ENCODE measurements at regions not wholly inside any gene's neighbourhood (a gene's known extent, or its start where the extent isn't known, plus 50 kb on each side); places are given as distances from the start of the nearest gene placed in this dataset.

GRCh38 chr17:59505610-59506276 lies 59.7 kb upstream of the DHX40 start:
- no peak overlapping the region for H3K27ac ChIP-seq (ENCODE audit: low read depth in 2 of 2, low read length in 2 of 2)
- H3K36me3 ChIP-seq (ENCODE audit: control insufficient read depth in 2 of 2, insufficient read depth in 2 of 2, low read length in 2 of 2) = no peaks in the 10 kb centered on the region
- no peaks in the 10 kb centered on the region for H3K27me3 ChIP-seq (ENCODE audit: control insufficient read depth in 2 of 2, insufficient read depth in 2 of 2, low read length in 2 of 2)

GRCh38 chr17:59506894-59507726 lies 58.3 kb upstream of the DHX40 start:
- Histone ChIP-seq H3K9ac (ENCODE audit: low read depth in 1 of 2, low read length in 2 of 2) (no peak overlapping the region), H3K4me1 (ENCODE audit: control insufficient read depth in 2 of 2, insufficient read depth in 2 of 2, low read length in 2 of 2) (peaks cover 0 to 5% of the 10 kb centered on the region in 2 donors), H3K4me3 (ENCODE audit: low read length in 2 of 2) (no peak overlapping the region), H3K27ac (ENCODE audit: low read depth in 2 of 2, low read length in 2 of 2) (no peak overlapping the region), H3K9me3 (ENCODE audit: control insufficient read depth in 2 of 2, low read length in 2 of 2) (no peaks in the 10 kb centered on the region), H3K27me3 (ENCODE audit: control insufficient read depth in 2 of 2, insufficient read depth in 2 of 2, low read length in 2 of 2) (no peaks in the 10 kb centered on the region), H3K36me3 (ENCODE audit: control insufficient read depth in 2 of 2, insufficient read depth in 2 of 2, low read length in 2 of 2) (no peaks in the 10 kb centered on the region)

More at GRCh38 chr17:59505610-59506276, 59.7 kb upstream of the DHX40 start:
- no peaks in the 10 kb centered on the region for H3K9me3 ChIP-seq (ENCODE audit: control insufficient read depth in 2 of 2, low read length in 2 of 2)
- H3K9ac ChIP-seq (ENCODE audit: low read depth in 1 of 2, low read length in 2 of 2) = no peak overlapping the region
- H3K4me3 ChIP-seq (ENCODE audit: low read length in 2 of 2) = no peak overlapping the region
- peaks cover 0 to 5% of the 10 kb centered on the region in 2 donors for H3K4me1 ChIP-seq (ENCODE audit: control insufficient read depth in 2 of 2, insufficient read depth in 2 of 2, low read length in 2 of 2)

GRCh38 chr17:59508999-59509625 lies 56.3 kb upstream of the DHX40 start:
- Histone ChIP-seq H3K4me3 (ENCODE audit: low read length in 2 of 2) (no peak overlapping the region), H3K9ac (ENCODE audit: low read depth in 1 of 2, low read length in 2 of 2) (no peak overlapping the region), H3K27ac (ENCODE audit: low read depth in 2 of 2, low read length in 2 of 2) (no peak overlapping the region), H3K27me3 (ENCODE audit: control insufficient read depth in 2 of 2, insufficient read depth in 2 of 2, low read length in 2 of 2) (no peaks in the 10 kb centered on the region), H3K9me3 (ENCODE audit: control insufficient read depth in 2 of 2, low read length in 2 of 2) (no peaks in the 10 kb centered on the region), H3K4me1 (ENCODE audit: control insufficient read depth in 2 of 2, insufficient read depth in 2 of 2, low read length in 2 of 2) (peaks cover 0 to 5% of the 10 kb centered on the region in 2 donors), H3K36me3 (ENCODE audit: control insufficient read depth in 2 of 2, insufficient read depth in 2 of 2, low read length in 2 of 2) (no peaks in the 10 kb centered on the region)

- Histone ChIP-seq H3K27me3 (ENCODE audit: control insufficient read depth in 2 of 2, insufficient read depth in 2 of 2, low read length in 2 of 2) (no peaks in the 10 kb centered on the region), H3K9me3 (ENCODE audit: control insufficient read depth in 2 of 2, low read length in 2 of 2) (no peaks in the 10 kb centered on the region), H3K4me1 (ENCODE audit: control insufficient read depth in 2 of 2, insufficient read depth in 2 of 2, low read length in 2 of 2) (peaks cover 0 to 5% of the 10 kb centered on the region in 2 donors), H3K9ac (ENCODE audit: low read depth in 1 of 2, low read length in 2 of 2) (no peak overlapping the region), H3K4me3 (ENCODE audit: low read length in 2 of 2) (no peak overlapping the region), H3K36me3 (ENCODE audit: control insufficient read depth in 2 of 2, insufficient read depth in 2 of 2, low read length in 2 of 2) (no peaks in the 10 kb centered on the region), H3K27ac (ENCODE audit: low read depth in 2 of 2, low read length in 2 of 2) (no peak overlapping the region)
Measured at GRCh38 chr17:59510611-59511010, 54.8 kb upstream of the DHX40 start.

GRCh38 chr17:59511726-59512125 lies 53.7 kb upstream of the DHX40 start:
- Histone ChIP-seq H3K36me3 (ENCODE audit: control insufficient read depth in 2 of 2, insufficient read depth in 2 of 2, low read length in 2 of 2) (no peaks in the 10 kb centered on the region), H3K27ac (ENCODE audit: low read depth in 2 of 2, low read length in 2 of 2) (no peak overlapping the region), H3K9me3 (ENCODE audit: control insufficient read depth in 2 of 2, low read length in 2 of 2) (no peaks in the 10 kb centered on the region), H3K4me3 (ENCODE audit: low read length in 2 of 2) (no peak overlapping the region), H3K27me3 (ENCODE audit: control insufficient read depth in 2 of 2, insufficient read depth in 2 of 2, low read length in 2 of 2) (no peaks in the 10 kb centered on the region), H3K4me1 (ENCODE audit: control insufficient read depth in 2 of 2, insufficient read depth in 2 of 2, low read length in 2 of 2) (peaks cover 0 to 5% of the 10 kb centered on the region in 2 donors), H3K9ac (ENCODE audit: low read depth in 1 of 2, low read length in 2 of 2) (no peak overlapping the region)

- no peak overlapping the region for H3K4me3 ChIP-seq (ENCODE audit: low read length in 2 of 2)
- no peaks in the 10 kb centered on the region for H3K4me1 ChIP-seq (ENCODE audit: control insufficient read depth in 2 of 2, insufficient read depth in 2 of 2, low read length in 2 of 2)
- no peak overlapping the region for H3K9ac ChIP-seq (ENCODE audit: low read depth in 1 of 2, low read length in 2 of 2)
- H3K27me3 ChIP-seq (ENCODE audit: control insufficient read depth in 2 of 2, insufficient read depth in 2 of 2, low read length in 2 of 2) = no peaks in the 10 kb centered on the region
- H3K36me3 ChIP-seq (ENCODE audit: control insufficient read depth in 2 of 2, insufficient read depth in 2 of 2, low read length in 2 of 2) = no peaks in the 10 kb centered on the region
- no peaks in the 10 kb centered on the region for H3K9me3 ChIP-seq (ENCODE audit: control insufficient read depth in 2 of 2, low read length in 2 of 2)
- H3K27ac ChIP-seq (ENCODE audit: low read depth in 2 of 2, low read length in 2 of 2) = no peak overlapping the region
Measured at GRCh38 chr17:59512844-59513385, 52.5 kb upstream of the DHX40 start.

GRCh38 chr17:59513934-59514841 lies 51.2 kb upstream of the DHX40 start:
- no peaks in the 10 kb centered on the region for H3K36me3 ChIP-seq (ENCODE audit: control insufficient read depth in 2 of 2, insufficient read depth in 2 of 2, low read length in 2 of 2)
- H3K4me3 ChIP-seq (ENCODE audit: low read length in 2 of 2) = no peak overlapping the region
- no peaks in the 10 kb centered on the region for H3K9me3 ChIP-seq (ENCODE audit: control insufficient read depth in 2 of 2, low read length in 2 of 2)
- no peaks in the 10 kb centered on the region for H3K4me1 ChIP-seq (ENCODE audit: control insufficient read depth in 2 of 2, insufficient read depth in 2 of 2, low read length in 2 of 2)
- no peak overlapping the region for H3K9ac ChIP-seq (ENCODE audit: low read depth in 1 of 2, low read length in 2 of 2)
- H3K27ac ChIP-seq (ENCODE audit: low read depth in 2 of 2, low read length in 2 of 2) = no peak overlapping the region
- no peaks in the 10 kb centered on the region for H3K27me3 ChIP-seq (ENCODE audit: control insufficient read depth in 2 of 2, insufficient read depth in 2 of 2, low read length in 2 of 2)

All from mucosa of rectum (tissue), 2 donors.